Skin of body (tissue), 1 donor: ENCODE measurements at regions not wholly inside any gene's neighbourhood (a gene's known extent, or its start where the extent isn't known, plus 50 kb on each side); places are given as distances from the start of the nearest gene placed in this dataset.
"Not testable (repeated sequence)": the region's sequence is repeated elsewhere in the genome, so short reads cannot be mapped to it uniquely, and the experiment has no call there.

Experiments used
- DNase-seq: peaks from one replicate; lab custom pipeline; 2025; lab: John Stamatoyannopoulos, UW

- no peak for DNase-seq
These were observed 447.4 kb upstream of the HS3ST1 start for GRCh38 chr4:11876104-11876503.

GRCh38 chr4:11869191-11869870 lies 440.6 kb upstream of the HS3ST1 start:
- DNase-seq = no peak

GRCh38 chr4:11866391-11866790 lies 437.7 kb upstream of the HS3ST1 start:
- no peak for DNase-seq

GRCh38 chr4:11860996-11861395 lies 432.3 kb upstream of the HS3ST1 start:
- DNase-seq = no peak

- DNase-seq = no peak
These were observed 429.2 kb upstream of the HS3ST1 start for GRCh38 chr4:11857881-11858280.

GRCh38 chr4:11847167-11847566 lies 418.5 kb upstream of the HS3ST1 start:
- no peak for DNase-seq

- no peak for DNase-seq
These were observed 415.2 kb upstream of the HS3ST1 start for GRCh38 chr4:11843927-11844326.

- no peak for DNase-seq
These were observed 414.6 kb upstream of the HS3ST1 start for GRCh38 chr4:11843340-11843739.

GRCh38 chr4:11842620-11843263 lies 414.0 kb upstream of the HS3ST1 start:
- no peak for DNase-seq

GRCh38 chr4:11839889-11840288 lies 411.2 kb upstream of the HS3ST1 start:
- DNase-seq = no peak

GRCh38 chr4:11831739-11832138 lies 403.0 kb upstream of the HS3ST1 start:
- DNase-seq = no peak

GRCh38 chr4:11824566-11824965 lies 395.9 kb upstream of the HS3ST1 start:
- no peak for DNase-seq

- DNase-seq = no peak
These were observed 393.2 kb upstream of the HS3ST1 start for GRCh38 chr4:11821772-11822430.

- no peak for DNase-seq
These were observed 388.4 kb upstream of the HS3ST1 start for GRCh38 chr4:11817088-11817487.

GRCh38 chr4:11814758-11815157 lies 386.1 kb upstream of the HS3ST1 start:
- DNase-seq = no peak

GRCh38 chr4:11813951-11814446 lies 385.3 kb upstream of the HS3ST1 start:
- no peak for DNase-seq

GRCh38 chr4:11811521-11811920 lies 382.8 kb upstream of the HS3ST1 start:
- DNase-seq = not testable (repeated sequence)

GRCh38 chr4:11805842-11806241 lies 377.1 kb upstream of the HS3ST1 start:
- DNase-seq = peak; percentile 1

GRCh38 chr4:11801466-11802446 lies 373.1 kb upstream of the HS3ST1 start:
- DNase-seq = no peak

GRCh38 chr4:11799196-11799595 lies 370.5 kb upstream of the HS3ST1 start:
- DNase-seq = no peak

GRCh38 chr4:11791797-11792196 lies 363.1 kb upstream of the HS3ST1 start:
- DNase-seq = no peak
